ENCODE measurements at regions not wholly inside any gene's neighbourhood (a gene's known extent, or its start where the extent isn't known, plus 50 kb on each side); places are given as distances from the start of the nearest gene placed in this dataset.

- no peak for DNase-seq
- no peak for ATAC-seq
- Mint-ChIP-seq H3K27ac (no peak overlapping the region), H3K4me3 (no peak overlapping the region), H3K27me3 (no peaks in the 10 kb centered on the region), H3K36me3 (ENCODE audit: low read depth) (no peaks in the 10 kb centered on the region), H3K9me3 (no peaks in the 10 kb centered on the region), H3K4me1 (ENCODE audit: low read depth) (no peaks in the 10 kb centered on the region)
- ChIA-PET POLR2A (no interaction called here), CTCF (no interaction called here)
- TF ChIP-seq CTCF (IDR thresholded peaks at IDR 0.05), result no peak
- intact Hi-C loops (cut with micrococcal nuclease), result no loop called here
Measured at GRCh38 chr7:79719216-79719615, 265.7 kb upstream of the MAGI2 start.

GRCh38 chr7:79716329-79716728 is 262.9 kb upstream of the MAGI2 start:
- ATAC-seq, result no peak
- Mint-ChIP-seq H3K4me1 (ENCODE audit: low read depth) (no peaks in the 10 kb centered on the region), H3K4me3 (no peak overlapping the region), H3K27me3 (no peaks in the 10 kb centered on the region), H3K36me3 (ENCODE audit: low read depth) (no peaks in the 10 kb centered on the region), H3K9me3 (no peaks in the 10 kb centered on the region), H3K27ac (no peak overlapping the region)
- intact Hi-C loops (cut with micrococcal nuclease), result no loop called here
- ChIA-PET CTCF (no interaction called here), POLR2A (no interaction called here)
- no peak for TF ChIP-seq CTCF (IDR thresholded peaks at IDR 0.05)
- no peak for DNase-seq

- ChIA-PET CTCF (no interaction called here), POLR2A (no interaction called here)
- Mint-ChIP-seq H3K27me3 (no peaks in the 10 kb centered on the region), H3K4me3 (no peak overlapping the region), H3K36me3 (ENCODE audit: low read depth) (no peaks in the 10 kb centered on the region), H3K4me1 (ENCODE audit: low read depth) (no peaks in the 10 kb centered on the region), H3K27ac (no peak overlapping the region), H3K9me3 (no peaks in the 10 kb centered on the region)
- DNase-seq (no peak), ATAC-seq (no peak)
- no peak for TF ChIP-seq CTCF (IDR thresholded peaks at IDR 0.05)
- intact Hi-C loops (cut with micrococcal nuclease), result no loop called here
Measured at GRCh38 chr7:79714081-79714480, 260.6 kb upstream of the MAGI2 start.

- POLR2A ChIA-PET, result no interaction called here
- H3K27me3 Mint-ChIP-seq, result no peaks in the 10 kb centered on the region
- H3K4me1 Mint-ChIP-seq (ENCODE audit: low read depth), result no peaks in the 10 kb centered on the region
- no peaks in the 10 kb centered on the region for H3K36me3 Mint-ChIP-seq (ENCODE audit: low read depth)
- CTCF ChIA-PET, result no interaction called here
- DNase-seq (no peak), ATAC-seq (no peak)
- no peak for TF ChIP-seq CTCF (IDR thresholded peaks at IDR 0.05)
- intact Hi-C loops (cut with micrococcal nuclease), result no loop called here
- no peak overlapping the region for H3K4me3 Mint-ChIP-seq
- H3K27ac Mint-ChIP-seq, result no peak overlapping the region
- no peaks in the 10 kb centered on the region for H3K9me3 Mint-ChIP-seq
Measured at GRCh38 chr7:79713276-79713675, 259.8 kb upstream of the MAGI2 start.

- TF ChIP-seq CTCF (IDR thresholded peaks at IDR 0.05), result no peak
- CTCF ChIA-PET, result no interaction called here
- no peak overlapping the region for H3K4me3 Mint-ChIP-seq
- H3K36me3 Mint-ChIP-seq (ENCODE audit: low read depth), result no peaks in the 10 kb centered on the region
- H3K9me3 Mint-ChIP-seq, result no peaks in the 10 kb centered on the region
- DNase-seq, result no peak
- intact Hi-C loops (cut with micrococcal nuclease), result no loop called here
- no peaks in the 10 kb centered on the region for H3K4me1 Mint-ChIP-seq (ENCODE audit: low read depth)
- POLR2A ChIA-PET, result no interaction called here
- H3K27ac Mint-ChIP-seq, result no peak overlapping the region
- ATAC-seq, result no peak
- H3K27me3 Mint-ChIP-seq, result no peaks in the 10 kb centered on the region
Measured at GRCh38 chr7:79711660-79712059, 258.2 kb upstream of the MAGI2 start.
